ENCODE measurements at regions not wholly inside any gene's neighbourhood (a gene's known extent, or its start where the extent isn't known, plus 50 kb on each side); places are given as distances from the start of the nearest gene placed in this dataset.

DNA sequence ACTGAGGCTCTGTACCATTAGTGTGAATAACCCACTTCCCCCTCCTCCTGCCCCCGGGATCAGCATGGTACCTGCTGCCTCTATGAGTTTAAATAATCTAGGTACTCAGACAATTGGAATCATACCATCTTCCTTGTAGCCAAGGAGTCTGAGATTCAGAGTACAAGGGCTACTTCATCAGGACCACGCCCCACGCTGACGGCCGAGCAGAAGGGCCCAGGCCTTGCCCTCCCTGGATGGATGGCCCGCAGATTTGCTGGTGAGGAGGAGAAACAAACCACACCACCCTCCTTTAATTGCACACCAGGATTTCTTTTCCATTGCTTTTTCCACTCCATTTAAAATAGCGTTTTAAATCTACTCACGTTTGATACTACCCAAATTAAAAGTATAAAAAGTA lies 649.9 kb upstream of the ADARB2 start:
- H3K36me3 ChIP-seq (ENCODE audit: low read depth) = no peaks in the 10 kb centered on the region

GRCh38 chr10:2380218-2380617 lies 642.9 kb upstream of the ADARB2 start:
- no peak overlapping the region for H3K4me3 ChIP-seq (ENCODE audit: severe bottlenecking)
- DNase-seq (ENCODE audit: low spot score) = no peak
- TF ChIP-seq CTCF (IDR thresholded peaks at IDR 0.05; ENCODE audit: poor library complexity, severe bottlenecking) = no peak
- H3K27ac ChIP-seq (ENCODE audit: poor library complexity, severe bottlenecking) = no peak overlapping the region
- no peaks in the 10 kb centered on the region for H3K4me1 ChIP-seq (ENCODE audit: insufficient read depth, poor library complexity, severe bottlenecking)
- H3K9me3 ChIP-seq (ENCODE audit: severe bottlenecking) = no peaks in the 10 kb centered on the region
- no peaks in the 10 kb centered on the region for H3K27me3 ChIP-seq (ENCODE audit: insufficient read depth, poor library complexity, severe bottlenecking)
- ATAC-seq (ENCODE audit: low read depth) = no peak
- H3K36me3 ChIP-seq (ENCODE audit: low read depth) = no peaks in the 10 kb centered on the region

More for the DNA sequence above, 649.9 kb upstream of the ADARB2 start:
- no peak for TF ChIP-seq CTCF (IDR thresholded peaks at IDR 0.05; ENCODE audit: poor library complexity, severe bottlenecking)
- Histone ChIP-seq H3K4me3 (ENCODE audit: severe bottlenecking) (no peak overlapping the region), H3K9me3 (ENCODE audit: severe bottlenecking) (no peaks in the 10 kb centered on the region), H3K27ac (ENCODE audit: poor library complexity, severe bottlenecking) (no peak overlapping the region), H3K4me1 (ENCODE audit: insufficient read depth, poor library complexity, severe bottlenecking) (no peaks in the 10 kb centered on the region), H3K27me3 (ENCODE audit: insufficient read depth, poor library complexity, severe bottlenecking) (peaks cover 4% of the 10 kb centered on the region)
- DNase-seq (ENCODE audit: low spot score) = no peak
- ATAC-seq (ENCODE audit: low read depth) = no peak

DNA sequence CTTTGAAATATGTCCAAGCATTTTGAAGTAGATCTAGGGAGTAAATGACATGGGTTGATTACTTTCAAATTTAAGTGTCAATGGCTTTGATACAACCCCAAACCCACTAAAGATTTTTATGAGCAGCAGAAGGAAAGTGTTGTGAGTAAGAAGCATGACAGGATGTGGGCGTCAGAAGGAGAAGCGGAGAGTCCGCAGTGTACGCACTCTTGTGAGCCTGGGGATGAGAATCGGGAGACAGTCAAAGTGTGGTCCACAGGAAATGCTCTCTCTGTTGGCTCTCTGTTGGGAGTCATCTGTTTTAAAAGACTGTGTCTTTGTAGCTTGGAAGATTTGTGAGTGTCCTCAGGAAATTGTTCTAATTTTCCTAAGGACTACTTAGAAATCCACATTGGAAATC lies 629.8 kb upstream of the ADARB2 start:
- H3K9me3 ChIP-seq (ENCODE audit: severe bottlenecking) = no peaks in the 10 kb centered on the region
- no peaks in the 10 kb centered on the region for H3K4me1 ChIP-seq (ENCODE audit: insufficient read depth, poor library complexity, severe bottlenecking)
- DNase-seq (ENCODE audit: low spot score) (no peak), ATAC-seq (ENCODE audit: low read depth) (no peak)
- H3K27ac ChIP-seq (ENCODE audit: poor library complexity, severe bottlenecking) = no peak overlapping the region
- H3K27me3 ChIP-seq (ENCODE audit: insufficient read depth, poor library complexity, severe bottlenecking) = no peaks in the 10 kb centered on the region
- H3K4me3 ChIP-seq (ENCODE audit: severe bottlenecking) = no peak overlapping the region
- no peaks in the 10 kb centered on the region for H3K36me3 ChIP-seq (ENCODE audit: low read depth)
- TF ChIP-seq CTCF (IDR thresholded peaks at IDR 0.05; ENCODE audit: poor library complexity, severe bottlenecking) = no peak

GRCh38 chr10:2366264-2366931 lies 629.1 kb upstream of the ADARB2 start:
- H3K27me3 ChIP-seq (ENCODE audit: insufficient read depth, poor library complexity, severe bottlenecking) = no peaks in the 10 kb centered on the region
- H3K9me3 ChIP-seq (ENCODE audit: severe bottlenecking) = no peaks in the 10 kb centered on the region
- TF ChIP-seq CTCF (IDR thresholded peaks at IDR 0.05; ENCODE audit: poor library complexity, severe bottlenecking) = no peak
- H3K36me3 ChIP-seq (ENCODE audit: low read depth) = no peaks in the 10 kb centered on the region
- no peaks in the 10 kb centered on the region for H3K4me1 ChIP-seq (ENCODE audit: insufficient read depth, poor library complexity, severe bottlenecking)
- ATAC-seq (ENCODE audit: low read depth) (no peak), DNase-seq (ENCODE audit: low spot score) (no peak)
- no peak overlapping the region for H3K27ac ChIP-seq (ENCODE audit: poor library complexity, severe bottlenecking)
- H3K4me3 ChIP-seq (ENCODE audit: severe bottlenecking) = no peak overlapping the region

DNA sequence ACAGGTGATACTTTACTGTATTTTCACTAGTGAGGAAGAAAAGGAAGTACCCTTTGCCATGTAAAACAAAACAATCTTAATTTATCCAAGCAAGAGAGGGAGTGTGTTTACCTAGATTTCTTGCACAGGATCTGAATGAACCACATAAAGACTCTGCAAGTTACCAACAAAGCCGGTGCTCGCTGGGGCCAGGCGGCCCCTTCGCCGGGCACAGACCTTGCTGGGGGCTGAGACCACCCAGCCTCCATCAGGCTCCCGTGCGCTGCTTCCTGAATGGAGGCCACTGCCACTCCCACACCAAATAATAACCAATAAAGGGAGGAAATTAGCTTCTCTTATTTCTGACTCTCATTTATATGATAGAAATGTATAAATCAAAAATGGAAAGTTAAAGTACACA lies 625.0 kb upstream of the ADARB2 start:
- no peaks in the 10 kb centered on the region for H3K36me3 ChIP-seq (ENCODE audit: low read depth)
- no peak for DNase-seq (ENCODE audit: low spot score)
- no peak overlapping the region for H3K27ac ChIP-seq (ENCODE audit: poor library complexity, severe bottlenecking)
- no peaks in the 10 kb centered on the region for H3K27me3 ChIP-seq (ENCODE audit: insufficient read depth, poor library complexity, severe bottlenecking)
- no peak for ATAC-seq (ENCODE audit: low read depth)
- no peak for TF ChIP-seq CTCF (IDR thresholded peaks at IDR 0.05; ENCODE audit: poor library complexity, severe bottlenecking)
- no peaks in the 10 kb centered on the region for H3K4me1 ChIP-seq (ENCODE audit: insufficient read depth, poor library complexity, severe bottlenecking)
- H3K4me3 ChIP-seq (ENCODE audit: severe bottlenecking) = no peak overlapping the region
- H3K9me3 ChIP-seq (ENCODE audit: severe bottlenecking) = no peaks in the 10 kb centered on the region

Data from RWPE2 (cell line).